Esophagus (tissue), 2 donors: ENCODE measurements at regions not wholly inside any gene's neighbourhood (a gene's known extent, or its start where the extent isn't known, plus 50 kb on each side); places are given as distances from the start of the nearest gene placed in this dataset.

Experiments
- H3K27ac ChIP-seq, 2 donors: one replicate each; pipeline ENCODE4 v1.5.1; 2013; ENCODE audit warnings: low read depth in 2 of 2, mild to moderate bottlenecking in 2 of 2, inconsistent platforms in 1 of 2, low read length in 1 of 2, moderate library complexity in 1 of 2
- H3K27me3 ChIP-seq, 2 donors: one replicate each; pipeline ENCODE4 v1.6.1; 2013; ENCODE audit warnings: low read length in 2 of 2, control low read depth in 1 of 2, mild to moderate bottlenecking in 1 of 2; ENCODE audit not compliant: insufficient read depth in 2 of 2, control insufficient read depth in 1 of 2
- H3K36me3 ChIP-seq, 2 donors: one replicate each; pipeline ENCODE4 v1.6.1; 2013; ENCODE audit warnings: low read length in 1 of 2; ENCODE audit not compliant: control insufficient read depth in 2 of 2, insufficient read depth in 2 of 2
- H3K4me1 ChIP-seq, 2 donors: one replicate each; pipeline ENCODE4 v1.6.1; 2013; ENCODE audit warnings: low read length in 1 of 2; ENCODE audit not compliant: control insufficient read depth in 2 of 2, insufficient read depth in 2 of 2
- H3K4me3 ChIP-seq, 2 donors: one replicate each; pipeline ENCODE4 v1.5.1; 2013; ENCODE audit warnings: low read length in 2 of 2, mild to moderate bottlenecking in 2 of 2, low read depth in 1 of 2, moderate library complexity in 1 of 2
- H3K9me3 ChIP-seq, 2 donors: one replicate each; pipeline ENCODE4 v1.6.1; 2013; ENCODE audit warnings: mild to moderate bottlenecking in 2 of 2, low read depth in 1 of 2, low read length in 1 of 2, moderate library complexity in 1 of 2; ENCODE audit not compliant: control insufficient read depth in 2 of 2, insufficient read depth in 1 of 2
- WGBS, 2 donors: extraction: QIAGEN DNeasy Blood & Tissue Kit; methylation state at CpG; one replicate each; pipeline ENCODE4 v1.1.7; 2013; 5-methylcytosine and 5-hydroxymethylcytosine counted together
- donor health status: healthy with polysubstance abuse.
- donor health status: Bipolar disorder and iron deficiency.

GRCh38 chr4:17090063-17090462 is 191.6 kb upstream of the LDB2 start:
- Histone ChIP-seq H3K27me3 (no peaks in the 10 kb centered on the region), H3K4me3 (no peak overlapping the region), H3K9me3 (no peaks in the 10 kb centered on the region), H3K27ac (no peak overlapping the region), H3K36me3 (no peaks in the 10 kb centered on the region), H3K4me1 (no peaks in the 10 kb centered on the region)
- WGBS, 2 donors, result 79 to 84% methylated on average over 3 of the region's 3 CpGs

GRCh38 chr4:17085416-17085815 is 187.0 kb upstream of the LDB2 start:
- no peaks in the 10 kb centered on the region for H3K36me3 ChIP-seq
- no peaks in the 10 kb centered on the region for H3K4me1 ChIP-seq
- WGBS, 2 donors, result 93 to 94% methylated on average over 5 of the region's 5 CpGs
- no peaks in the 10 kb centered on the region for H3K27me3 ChIP-seq
- H3K9me3 ChIP-seq, result no peaks in the 10 kb centered on the region
- no peak overlapping the region for H3K27ac ChIP-seq
- H3K4me3 ChIP-seq, result no peak overlapping the region

- H3K4me1 ChIP-seq, result no peaks in the 10 kb centered on the region
- H3K27me3 ChIP-seq, result no peaks in the 10 kb centered on the region
- 95 to 96% methylated on average over 4 of the region's 4 CpGs for WGBS, 2 donors
- H3K4me3 ChIP-seq, result no peak overlapping the region
- H3K9me3 ChIP-seq, result no peaks in the 10 kb centered on the region
- no peak overlapping the region for H3K27ac ChIP-seq
- H3K36me3 ChIP-seq, result no peaks in the 10 kb centered on the region
These were observed 183.7 kb upstream of the LDB2 start for GRCh38 chr4:17082186-17082585.

- Histone ChIP-seq H3K4me3 (no peak overlapping the region), H3K36me3 (no peaks in the 10 kb centered on the region), H3K4me1 (no peaks in the 10 kb centered on the region), H3K9me3 (no peaks in the 10 kb centered on the region), H3K27ac (no peak overlapping the region), H3K27me3 (no peaks in the 10 kb centered on the region)
- 53 to 64% methylated on average over 2 of the region's 2 CpGs for WGBS, 2 donors
These were observed 182.7 kb upstream of the LDB2 start for GRCh38 chr4:17081179-17081578.

GRCh38 chr4:17077105-17077504 is 178.7 kb upstream of the LDB2 start:
- Histone ChIP-seq H3K9me3 (no peaks in the 10 kb centered on the region), H3K4me3 (no peak overlapping the region), H3K27me3 (no peaks in the 10 kb centered on the region), H3K4me1 (no peaks in the 10 kb centered on the region), H3K27ac (no peak overlapping the region), H3K36me3 (no peaks in the 10 kb centered on the region)
- 85 to 95% methylated on average over 5 of the region's 5 CpGs for WGBS, 2 donors

GRCh38 chr4:17072483-17072882 is 174.0 kb upstream of the LDB2 start:
- Histone ChIP-seq H3K27ac (no peak overlapping the region), H3K27me3 (no peaks in the 10 kb centered on the region), H3K4me3 (no peak overlapping the region), H3K36me3 (no peaks in the 10 kb centered on the region), H3K4me1 (no peaks in the 10 kb centered on the region), H3K9me3 (peaks cover 0 to 2% of the 10 kb centered on the region in 2 donors)
- WGBS, 2 donors, result 72 to 75% methylated on average over 3 of the region's 3 CpGs

GRCh38 chr4:17068891-17069290 is 170.4 kb upstream of the LDB2 start:
- H3K9me3 ChIP-seq, result peaks cover 0 to 2% of the 10 kb centered on the region in 2 donors
- H3K4me1 ChIP-seq, result no peaks in the 10 kb centered on the region
- H3K27ac ChIP-seq, result no peak overlapping the region
- no peaks in the 10 kb centered on the region for H3K36me3 ChIP-seq
- WGBS, 2 donors, result 30 to 43% methylated on average over 4 of the region's 4 CpGs
- no peak overlapping the region for H3K4me3 ChIP-seq
- H3K27me3 ChIP-seq, result no peaks in the 10 kb centered on the region

GRCh38 chr4:17068392-17068791 is 169.9 kb upstream of the LDB2 start:
- no peaks in the 10 kb centered on the region for H3K4me1 ChIP-seq
- H3K9me3 ChIP-seq, result peaks cover 0 to 2% of the 10 kb centered on the region in 2 donors
- H3K4me3 ChIP-seq, result no peak overlapping the region
- H3K27ac ChIP-seq, result peak overlapping the region in 1 of 2 donors; percentile 10
- H3K36me3 ChIP-seq, result no peaks in the 10 kb centered on the region
- WGBS, 2 donors, result 48 to 50% methylated on average over 2 of the region's 2 CpGs
- no peaks in the 10 kb centered on the region for H3K27me3 ChIP-seq

GRCh38 chr4:17066972-17067371 is 168.5 kb upstream of the LDB2 start:
- H3K36me3 ChIP-seq, result no peaks in the 10 kb centered on the region
- H3K27me3 ChIP-seq, result no peaks in the 10 kb centered on the region
- 29 to 42% methylated on average over 4 of the region's 4 CpGs for WGBS, 2 donors
- H3K9me3 ChIP-seq, result peaks cover 0 to 2% of the 10 kb centered on the region in 2 donors
- peak overlapping the region; percentile 51 to 64 for H3K27ac ChIP-seq
- H3K4me3 ChIP-seq, result no peak overlapping the region
- H3K4me1 ChIP-seq, result no peaks in the 10 kb centered on the region

GRCh38 chr4:17066236-17066635 is 167.8 kb upstream of the LDB2 start:
- no peaks in the 10 kb centered on the region for H3K27me3 ChIP-seq
- no peaks in the 10 kb centered on the region for H3K4me1 ChIP-seq
- no peak overlapping the region for H3K27ac ChIP-seq
- H3K9me3 ChIP-seq, result peaks cover 0 to 2% of the 10 kb centered on the region in 2 donors
- 50 to 67% methylated on average over 1 of the region's 1 CpG for WGBS, 2 donors
- H3K36me3 ChIP-seq, result no peaks in the 10 kb centered on the region
- no peak overlapping the region for H3K4me3 ChIP-seq
